A673 (cell line): ENCODE measurements at regions not wholly inside any gene's neighbourhood (a gene's known extent, or its start where the extent isn't known, plus 50 kb on each side); places are given as distances from the start of the nearest gene placed in this dataset.

ENCODE experiments used
- BruUV-seq: library from RNA; stranded (reverse); fragments of 400-500 nt; replicated peaks from 2 replicates; lab custom pipeline; 2021; lab: Mats Ljungman, UMichigan
- CTCF ChIA-PET: fragments of 300-600 bp; sonication (Branson Sonifier 250); formaldehyde crosslinking; loops from one replicate; lab custom pipeline; 2022; ENCODE audit warnings: antibody characterized with exemption; lab: Charles Lee
- POLR2A ChIA-PET: fragments of 300-600 bp; sonication (Branson Sonifier 250); formaldehyde crosslinking; loops from one replicate; lab custom pipeline; 2022; ENCODE audit warnings: antibody characterized with exemption; ENCODE audit not compliant: low non-redundant PET; lab: Charles Lee
- DNase-seq: peaks from one replicate; pipeline ENCODE4 v3.0.0-alpha.2; 2015; ENCODE audit warnings: low spot score
- H3K27ac ChIP-seq: fragments of 200-600 bp; sonication (generic); 2 replicates; pipeline ENCODE4 v1.5.1; 2016; ENCODE audit warnings: mixed run types, low read depth, mild to moderate bottlenecking, mixed read lengths, antibody characterized with exemption, low read length; ENCODE audit not compliant: poor library complexity, severe bottlenecking
- H3K27me3 ChIP-seq: fragments of 200-600 bp; sonication (generic); replicated peaks from 2 replicates; pipeline ENCODE4 v1.6.1; 2017; ENCODE audit warnings: mixed run types, low read depth, mild to moderate bottlenecking, mixed read lengths, antibody characterized with exemption, low read length; ENCODE audit not compliant: insufficient read depth, poor library complexity
- H3K36me3 ChIP-seq: fragments of 200-600 bp; sonication (generic); 2 replicates; pipeline ENCODE4 v1.6.1; 2016; ENCODE audit warnings: mixed run types, mild to moderate bottlenecking, mixed read lengths, antibody characterized with exemption, low read length; ENCODE audit not compliant: insufficient read depth, poor library complexity, severe bottlenecking
- H3K4me1 ChIP-seq: fragments of 200-600 bp; sonication (generic); 2 replicates; pipeline ENCODE4 v1.6.1; 2017; ENCODE audit warnings: mixed run types, mild to moderate bottlenecking, mixed read lengths, antibody characterized with exemption, low read length; ENCODE audit not compliant: insufficient read depth, poor library complexity, severe bottlenecking
- H3K4me3 ChIP-seq: fragments of 200-600 bp; sonication (generic); 2 replicates; pipeline ENCODE4 v1.5.1; 2016; ENCODE audit warnings: low read depth, mixed run types, mild to moderate bottlenecking, mixed read lengths, low read length; ENCODE audit not compliant: poor library complexity, severe bottlenecking
- H3K9me3 ChIP-seq: fragments of 200-600 bp; sonication (generic); 2 replicates; pipeline ENCODE4 v1.6.1; 2016; ENCODE audit warnings: mixed run types, low read depth, mild to moderate bottlenecking, mixed read lengths, antibody characterized with exemption, low read length; ENCODE audit not compliant: poor library complexity, severe bottlenecking
- CTCF ChIP-seq: fragments of 300-800, 200-600 bp; sonication (generic); conservative IDR thresholded peaks from 2 replicates; pipeline ENCODE4 v1.5.1; 2017; ENCODE audit warnings: low read depth, mild to moderate bottlenecking, antibody characterized with exemption, low read length, moderate library complexity, mixed read lengths
- EZH2 ChIP-seq: fragments of 200-600 bp; sonication (generic); IDR thresholded peaks from 2 replicates; pipeline ENCODE4 v1.6.1; 2017; ENCODE audit warnings: borderline replicate concordance, low read depth, mild to moderate bottlenecking, mixed read lengths, antibody characterized with exemption, low read length; ENCODE audit not compliant: poor library complexity, severe bottlenecking
- intact Hi-C: fragments of 100-400 bp; cut with micrococcal nuclease; formaldehyde crosslinking; loops from one replicate; pipeline ENCODE4 v1.10.0; 2022; ENCODE audit not compliant: unreplicated experiment

- Histone ChIP-seq H3K27ac (no peak overlapping the region), H3K9me3 (no peaks in the 10 kb centered on the region), H3K36me3 (no peaks in the 10 kb centered on the region), H3K4me3 (no peak overlapping the region), H3K27me3 (no peaks in the 10 kb centered on the region), H3K4me1 (no peaks in the 10 kb centered on the region)
- intact Hi-C loops, result no loop called here
- no peak for DNase-seq
- no TSS peak for BruUV-seq
- CTCF ChIA-PET, result no interaction called here
- TF ChIP-seq EZH2 (no peak), CTCF (no peak)
- POLR2A ChIA-PET, result no interaction called here
Observed at GRCh38 chr1:75014250-75014649, 119.9 kb upstream of the LHX8 start.

- ChIA-PET POLR2A (no interaction called here), CTCF (no interaction called here)
- Histone ChIP-seq H3K4me1 (no peaks in the 10 kb centered on the region), H3K27ac (no peak overlapping the region), H3K36me3 (no peaks in the 10 kb centered on the region), H3K9me3 (peaks cover 4% of the 10 kb centered on the region), H3K4me3 (no peak overlapping the region), H3K27me3 (no peaks in the 10 kb centered on the region)
- BruUV-seq, result no TSS peak
- TF ChIP-seq CTCF, result no peak
- no peak for TF ChIP-seq EZH2
- intact Hi-C loops, result no loop called here
- DNase-seq, result no peak
Observed at GRCh38 chr1:75023005-75023404, 111.2 kb upstream of the LHX8 start.

GRCh38 chr1:75034376-75034775, 99.8 kb upstream of the LHX8 start:
- TF ChIP-seq CTCF, result no peak
- TF ChIP-seq EZH2, result no peak
- no TSS peak for BruUV-seq
- Histone ChIP-seq H3K27me3 (no peaks in the 10 kb centered on the region), H3K9me3 (peaks cover 6% of the 10 kb centered on the region), H3K27ac (no peak overlapping the region), H3K4me3 (no peak overlapping the region), H3K4me1 (no peaks in the 10 kb centered on the region), H3K36me3 (no peaks in the 10 kb centered on the region)
- DNase-seq, result no peak
- ChIA-PET POLR2A (no interaction called here), CTCF (no interaction called here)
- intact Hi-C loops, result no loop called here
